ENCODE measurements at regions not wholly inside any gene's neighbourhood (a gene's known extent, or its start where the extent isn't known, plus 50 kb on each side); places are given as distances from the start of the nearest gene placed in this dataset.

- Histone ChIP-seq H3K4me1 (ENCODE audit: low read length) (no peaks in the 10 kb centered on the region), H3K9me2 (replicated peaks; ENCODE audit: insufficient read depth, low read length) (no peaks in the 10 kb centered on the region), H3F3A (ENCODE audit: insufficient read depth, low read length) (no peaks in the 10 kb centered on the region), H4K20me1 (ENCODE audit: insufficient read depth, low read length) (no peaks in the 10 kb centered on the region), H2AFZ (ENCODE audit: low read length) (no peak overlapping the region), H3K79me2 (ENCODE audit: low read length) (no peaks in the 10 kb centered on the region), H3K4me2 (ENCODE audit: low read depth, low read length) (no peak overlapping the region), H3K36me3 (replicated peaks; ENCODE audit: insufficient read depth, low read length) (no peaks in the 10 kb centered on the region), H3K27ac (ENCODE audit: low read length) (no peak overlapping the region), H3K27me3 (replicated peaks; ENCODE audit: insufficient read depth, low read length) (no peaks in the 10 kb centered on the region), H3K9ac (ENCODE audit: low read length) (no peak overlapping the region), H3K9me3 (replicated peaks; ENCODE audit: insufficient read depth, low read length) (no peaks in the 10 kb centered on the region), H3K4me3 (ENCODE audit: low read length) (no peak overlapping the region)
- DNase-seq, result no peak
- no peak for TF ChIP-seq EZH2phosphoT487 (IDR thresholded peaks at IDR 0.05; ENCODE audit: low read length)
- TF ChIP-seq EZH2 (optimal IDR thresholded peaks at IDR 0.05; ENCODE audit: low read depth, low read length), result no peak
- TF ChIP-seq, protein P1, sequence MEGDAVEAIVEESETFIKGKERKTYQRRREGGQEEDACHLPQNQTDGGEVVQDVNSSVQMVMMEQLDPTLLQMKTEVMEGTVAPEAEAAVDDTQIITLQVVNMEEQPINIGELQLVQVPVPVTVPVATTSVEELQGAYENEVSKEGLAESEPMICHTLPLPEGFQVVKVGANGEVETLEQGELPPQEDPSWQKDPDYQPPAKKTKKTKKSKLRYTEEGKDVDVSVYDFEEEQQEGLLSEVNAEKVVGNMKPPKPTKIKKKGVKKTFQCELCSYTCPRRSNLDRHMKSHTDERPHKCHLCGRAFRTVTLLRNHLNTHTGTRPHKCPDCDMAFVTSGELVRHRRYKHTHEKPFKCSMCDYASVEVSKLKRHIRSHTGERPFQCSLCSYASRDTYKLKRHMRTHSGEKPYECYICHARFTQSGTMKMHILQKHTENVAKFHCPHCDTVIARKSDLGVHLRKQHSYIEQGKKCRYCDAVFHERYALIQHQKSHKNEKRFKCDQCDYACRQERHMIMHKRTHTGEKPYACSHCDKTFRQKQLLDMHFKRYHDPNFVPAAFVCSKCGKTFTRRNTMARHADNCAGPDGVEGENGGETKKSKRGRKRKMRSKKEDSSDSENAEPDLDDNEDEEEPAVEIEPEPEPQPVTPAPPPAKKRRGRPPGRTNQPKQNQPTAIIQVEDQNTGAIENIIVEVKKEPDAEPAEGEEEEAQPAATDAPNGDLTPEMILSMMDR (IDR thresholded peaks at IDR 0.05; ENCODE audit: low read length), result no peak
These were observed 607.0 kb upstream of the HS6ST1 start for GRCh38 chr2:128925631-128926030.

GRCh38 chr2:128930101-128930500 is 611.4 kb upstream of the HS6ST1 start:
- Histone ChIP-seq H3K9ac (ENCODE audit: low read length) (no peak overlapping the region), H3K4me1 (ENCODE audit: low read length) (no peaks in the 10 kb centered on the region), H4K20me1 (ENCODE audit: insufficient read depth, low read length) (no peaks in the 10 kb centered on the region), H3F3A (ENCODE audit: insufficient read depth, low read length) (no peaks in the 10 kb centered on the region), H2AFZ (ENCODE audit: low read length) (no peak overlapping the region), H3K79me2 (ENCODE audit: low read length) (no peaks in the 10 kb centered on the region), H3K4me3 (ENCODE audit: low read length) (no peak overlapping the region), H3K9me2 (replicated peaks; ENCODE audit: insufficient read depth, low read length) (no peaks in the 10 kb centered on the region), H3K27ac (ENCODE audit: low read length) (no peak overlapping the region), H3K36me3 (replicated peaks; ENCODE audit: insufficient read depth, low read length) (no peaks in the 10 kb centered on the region), H3K4me2 (ENCODE audit: low read depth, low read length) (no peak overlapping the region), H3K9me3 (replicated peaks; ENCODE audit: insufficient read depth, low read length) (no peaks in the 10 kb centered on the region), H3K27me3 (replicated peaks; ENCODE audit: insufficient read depth, low read length) (no peaks in the 10 kb centered on the region)
- DNase-seq, result no peak
- no peak for TF ChIP-seq EZH2phosphoT487 (IDR thresholded peaks at IDR 0.05; ENCODE audit: low read length)
- TF ChIP-seq, protein P1 (IDR thresholded peaks at IDR 0.05; ENCODE audit: low read length), result no peak

DNA sequence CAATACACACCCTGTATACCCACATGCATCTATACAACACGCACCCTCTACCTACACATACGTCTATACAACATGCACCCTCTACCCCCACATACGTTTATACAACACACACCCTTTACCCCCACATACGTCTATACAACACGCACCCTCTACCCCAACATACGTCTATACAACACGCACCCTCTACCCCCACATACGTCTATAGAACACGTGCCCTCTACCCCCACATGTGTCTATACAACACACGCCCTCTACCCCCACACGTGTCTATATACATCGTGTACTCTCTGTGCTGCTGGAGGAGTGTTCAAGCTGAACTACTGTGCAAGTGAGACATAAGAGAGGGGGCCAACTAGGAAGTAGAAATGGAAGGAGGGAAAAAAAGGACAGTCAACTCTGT is 621.7 kb upstream of the HS6ST1 start:
- no peak overlapping the region for H2AFZ ChIP-seq (ENCODE audit: low read length)
- no peak overlapping the region for H3K9ac ChIP-seq (ENCODE audit: low read length)
- no peaks in the 10 kb centered on the region for H4K20me1 ChIP-seq (ENCODE audit: insufficient read depth, low read length)
- no peaks in the 10 kb centered on the region for H3F3A ChIP-seq (ENCODE audit: insufficient read depth, low read length)
- no peak overlapping the region for H3K4me3 ChIP-seq (ENCODE audit: low read length)
- H3K36me3 ChIP-seq (replicated peaks; ENCODE audit: insufficient read depth, low read length), result no peaks in the 10 kb centered on the region
- TF ChIP-seq, protein P1 (IDR thresholded peaks at IDR 0.05; ENCODE audit: low read length), result no peak
- TF ChIP-seq EZH2 (optimal IDR thresholded peaks at IDR 0.05; ENCODE audit: low read depth, low read length) (no peak), EZH2phosphoT487 (IDR thresholded peaks at IDR 0.05; ENCODE audit: low read length) (no peak)
- H3K79me2 ChIP-seq (ENCODE audit: low read length), result no peaks in the 10 kb centered on the region
- no peak overlapping the region for H3K27ac ChIP-seq (ENCODE audit: low read length)
- H3K4me2 ChIP-seq (ENCODE audit: low read depth, low read length), result no peak overlapping the region
- no peaks in the 10 kb centered on the region for H3K9me3 ChIP-seq (replicated peaks; ENCODE audit: insufficient read depth, low read length)
- no peaks in the 10 kb centered on the region for H3K27me3 ChIP-seq (replicated peaks; ENCODE audit: insufficient read depth, low read length)
- no peaks in the 10 kb centered on the region for H3K9me2 ChIP-seq (replicated peaks; ENCODE audit: insufficient read depth, low read length)
- no peaks in the 10 kb centered on the region for H3K4me1 ChIP-seq (ENCODE audit: low read length)
- DNase-seq, result no peak
